GM12864 (cell line): ENCODE measurements at regions not wholly inside any gene's neighbourhood (a gene's known extent, or its start where the extent isn't known, plus 50 kb on each side); places are given as distances from the start of the nearest gene placed in this dataset.

Source experiments
- DNase-seq: peaks from one replicate; pipeline ENCODE4 v3.0.0-alpha.2; 2011; ENCODE audit warnings: low read depth
- H3K4me3 ChIP-seq: 2 replicates; pipeline ENCODE4 v1.5.1; 2011; ENCODE audit warnings: mild to moderate bottlenecking, low read depth, low read length, control low read depth
- CTCF ChIP-seq: IDR thresholded peaks from 2 replicates; pipeline ENCODE4 v1.5.1; 2011; ENCODE audit warnings: low read depth, mild to moderate bottlenecking, moderate library complexity, low read length, control low read depth, inconsistent platforms; ENCODE audit errors: missing control alignments

- no peak overlapping the region for H3K4me3 ChIP-seq
- no peak for TF ChIP-seq CTCF
- DNase-seq: no peak
Measured at GRCh38 chr3:68631850-68632545, 300.3 kb downstream of the TAFA4 start.

GRCh38 chr3:68620211-68620610 lies 312.1 kb downstream of the TAFA4 start:
- DNase-seq: no peak
- TF ChIP-seq CTCF: no peak
- H3K4me3 ChIP-seq: no peak overlapping the region

GRCh38 chr3:68614087-68614486 lies 318.3 kb downstream of the TAFA4 start:
- no peak overlapping the region for H3K4me3 ChIP-seq
- no peak for DNase-seq
- TF ChIP-seq CTCF: no peak

- TF ChIP-seq CTCF: no peak
- H3K4me3 ChIP-seq: no peak overlapping the region
- no peak for DNase-seq
Measured at GRCh38 chr3:68571321-68571720, 361.0 kb downstream of the TAFA4 start.

- no peak for TF ChIP-seq CTCF
- DNase-seq: no peak
- H3K4me3 ChIP-seq: no peak overlapping the region
Measured at GRCh38 chr3:68560728-68561127, 371.6 kb downstream of the TAFA4 start.

GRCh38 chr3:68535782-68536181 lies 396.6 kb downstream of the TAFA4 start:
- TF ChIP-seq CTCF: no peak
- H3K4me3 ChIP-seq: no peak overlapping the region
- DNase-seq: no peak

- H3K4me3 ChIP-seq: no peak overlapping the region
- no peak for DNase-seq
- TF ChIP-seq CTCF: no peak
Measured at GRCh38 chr3:68523330-68523729, 409.0 kb downstream of the TAFA4 start.
